HTERT RPE-1 (cell line): ENCODE measurements at regions not wholly inside any gene's neighbourhood (a gene's known extent, or its start where the extent isn't known, plus 50 kb on each side); places are given as distances from the start of the nearest gene placed in this dataset.

Source experiments
- in situ Hi-C: fragments of 300-500 bp; cut with MboI; formaldehyde crosslinking; loops from 4 replicates; pipeline ENCODE4 v1.14.3; 2020; ENCODE audit warnings: low sequenced_read_pairs

GRCh38 chr2:176704282-176704858 lies 435.1 kb downstream of the MTX2 start:
- in situ Hi-C loops: no loop called here

DNA sequence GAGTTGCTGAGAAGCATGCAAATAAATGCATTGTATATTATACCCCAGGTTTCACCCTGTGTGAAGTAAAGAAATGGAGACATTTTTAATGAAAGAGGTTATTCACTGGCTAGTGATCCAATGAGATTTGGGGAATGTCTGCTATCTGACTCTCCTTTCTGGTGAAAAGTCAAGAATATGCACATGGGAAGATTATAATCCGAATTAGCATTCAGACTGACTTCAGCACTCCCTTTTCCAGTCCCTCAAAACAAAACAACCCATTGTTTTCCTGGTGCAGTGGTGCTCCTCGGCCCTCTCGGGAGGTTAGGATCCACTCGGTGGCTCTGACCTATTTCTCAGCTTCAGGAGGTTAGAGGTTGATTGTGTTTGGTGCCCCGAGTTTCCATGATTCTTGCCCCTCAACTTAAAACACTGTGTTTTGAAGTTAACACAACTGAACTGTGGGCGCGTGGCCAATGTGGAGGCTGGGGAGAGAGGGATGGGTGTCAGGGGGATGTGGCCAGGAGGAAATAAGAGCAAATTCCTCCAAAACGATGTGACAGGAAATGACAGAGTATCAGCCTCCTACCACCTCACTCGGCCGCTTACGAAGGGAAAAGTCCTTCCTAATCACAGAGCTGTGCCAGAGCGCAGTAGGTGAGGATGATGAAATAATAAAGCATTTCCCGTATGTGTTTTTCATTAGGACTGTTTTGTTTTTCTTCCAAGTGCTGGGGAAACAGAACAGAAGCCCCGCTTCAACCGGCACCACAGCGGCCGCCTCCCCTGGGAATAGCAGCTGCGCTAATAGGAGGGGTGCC lies 440.1 kb downstream of the MTX2 start:
- in situ Hi-C loops: no loop called here

DNA sequence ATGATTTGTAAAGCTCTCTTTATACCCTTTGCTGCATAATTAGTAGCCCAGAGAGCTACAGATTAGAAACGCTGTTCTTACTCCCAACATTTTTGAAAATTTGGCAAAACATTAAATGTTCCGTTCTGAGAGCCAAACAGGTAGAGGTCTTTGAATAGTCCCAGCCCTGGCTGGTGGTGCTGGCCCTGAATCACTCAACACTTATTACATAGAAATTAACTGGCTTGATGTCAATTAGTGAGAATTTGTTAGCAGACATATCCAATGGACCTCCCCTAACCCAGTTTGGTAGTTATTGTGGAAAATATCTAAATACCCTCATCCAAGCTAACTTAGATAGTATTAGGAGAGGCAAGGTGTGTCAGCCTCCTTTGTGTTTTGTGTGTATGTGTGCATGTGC lies 440.7 kb downstream of the MTX2 start:
- in situ Hi-C loops: no loop called here

DNA sequence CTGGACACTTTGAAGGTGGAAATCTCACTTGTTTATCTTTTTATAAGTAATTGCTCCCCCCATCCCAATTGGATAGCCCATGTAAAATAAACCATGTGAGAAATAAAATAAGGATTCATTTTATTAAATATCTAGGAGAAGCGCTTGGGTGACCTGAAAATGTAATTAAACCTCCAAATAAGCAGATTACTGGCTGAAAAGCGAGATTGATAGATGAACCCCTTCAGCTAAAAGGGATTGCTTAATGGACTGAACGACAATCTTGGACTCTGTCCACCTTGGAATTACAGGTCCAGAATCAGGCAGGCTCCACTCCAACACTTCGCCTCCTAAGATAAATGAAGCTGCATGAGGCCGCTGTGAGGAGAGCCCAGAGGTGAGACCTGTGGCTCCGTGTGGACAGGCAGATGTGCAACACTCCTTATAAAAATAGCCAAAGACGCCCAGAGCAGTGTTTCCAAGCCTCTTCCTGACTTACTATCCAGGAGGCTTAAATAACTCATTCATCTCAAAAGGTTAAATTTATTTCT lies 441.5 kb downstream of the MTX2 start:
- in situ Hi-C loops: no loop called here

GRCh38 chr2:176725873-176726645 lies 456.8 kb downstream of the MTX2 start:
- in situ Hi-C loops: no loop called here

- in situ Hi-C loops: no loop called here
Measured at GRCh38 chr2:176727696-176728095, 458.5 kb downstream of the MTX2 start.

- in situ Hi-C loops: no loop called here
Measured at GRCh38 chr2:176729706-176730569, 460.7 kb downstream of the MTX2 start.

GRCh38 chr2:176732780-176733179 lies 463.5 kb downstream of the MTX2 start:
- in situ Hi-C loops: no loop called here

DNA sequence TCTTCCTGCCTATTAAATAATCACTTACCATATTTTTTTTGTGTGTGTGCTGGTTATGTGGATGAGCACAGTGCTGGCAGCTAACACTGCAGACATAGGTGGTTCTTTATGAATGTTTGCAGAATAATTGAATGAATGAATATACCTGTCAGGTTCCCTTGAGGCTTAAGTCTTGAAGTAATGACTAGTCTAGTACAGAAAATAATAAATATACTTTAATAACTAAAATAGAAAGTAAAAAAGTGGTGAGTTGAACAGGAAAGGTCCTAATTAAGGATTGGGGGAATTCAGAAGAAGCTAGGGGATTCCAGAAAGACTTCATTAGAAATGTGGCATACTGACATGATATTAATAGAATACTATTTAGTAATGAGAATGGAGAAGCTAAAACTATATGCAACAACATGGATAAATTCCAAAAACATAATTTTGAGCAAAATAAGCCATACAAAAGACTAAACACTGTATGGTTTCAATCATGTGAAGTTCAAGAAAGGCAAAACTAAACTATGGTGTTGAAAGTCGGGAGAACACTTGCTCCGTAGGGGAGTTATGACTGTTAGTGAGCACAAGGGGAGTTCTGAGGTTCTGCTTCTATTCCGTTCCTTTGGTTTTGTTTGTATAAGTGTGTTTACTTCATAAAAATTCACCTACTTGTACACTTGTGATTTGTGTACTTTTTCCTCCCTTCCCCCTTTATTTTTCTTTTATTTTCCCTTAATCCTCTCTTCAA lies 464.6 kb downstream of the MTX2 start:
- in situ Hi-C loops: no loop called here

- in situ Hi-C loops: no loop called here
Measured at GRCh38 chr2:176734868-176735267, 465.6 kb downstream of the MTX2 start.

DNA sequence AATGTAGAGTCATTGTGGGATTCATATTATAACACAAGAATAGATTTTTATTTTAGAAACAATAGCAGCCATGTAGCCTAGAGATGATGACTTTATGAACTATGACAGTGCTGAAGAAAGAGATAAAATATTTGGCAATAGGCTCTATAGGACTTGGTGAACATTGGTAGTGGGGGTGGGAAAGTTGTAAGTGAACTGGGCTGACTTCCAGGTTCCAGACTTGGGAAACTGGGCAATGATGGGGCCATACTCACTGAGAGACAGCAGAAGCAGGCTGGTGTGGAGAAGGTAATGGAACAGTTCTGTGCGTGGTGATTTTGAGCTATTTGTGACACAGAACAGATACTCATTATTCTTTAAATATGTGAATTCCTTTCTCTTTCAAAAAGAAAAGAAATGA lies 470.3 kb upstream of the HNRNPA3 start:
- in situ Hi-C loops: no loop called here

DNA sequence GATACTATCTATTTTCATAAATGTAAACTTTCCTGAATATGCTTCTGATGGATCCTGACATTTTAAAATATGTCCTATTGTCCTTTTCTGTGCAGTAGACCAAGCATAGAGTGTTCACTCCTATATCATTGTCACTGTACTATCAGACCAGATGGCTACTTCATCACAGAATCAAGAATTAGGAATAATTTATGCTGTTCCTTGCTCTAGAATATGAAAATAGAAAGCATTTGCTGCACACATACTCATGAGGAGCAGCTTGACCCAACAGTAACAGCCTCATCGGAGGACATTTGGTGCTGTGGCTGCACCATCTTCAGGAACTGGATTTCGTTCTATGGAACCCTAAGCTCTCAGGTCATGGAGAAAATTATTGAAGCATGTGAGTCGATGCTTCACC lies 468.9 kb upstream of the HNRNPA3 start:
- in situ Hi-C loops: no loop called here

- in situ Hi-C loops: no loop called here
Measured at GRCh38 chr2:176744146-176744545, 468.4 kb upstream of the HNRNPA3 start.

DNA sequence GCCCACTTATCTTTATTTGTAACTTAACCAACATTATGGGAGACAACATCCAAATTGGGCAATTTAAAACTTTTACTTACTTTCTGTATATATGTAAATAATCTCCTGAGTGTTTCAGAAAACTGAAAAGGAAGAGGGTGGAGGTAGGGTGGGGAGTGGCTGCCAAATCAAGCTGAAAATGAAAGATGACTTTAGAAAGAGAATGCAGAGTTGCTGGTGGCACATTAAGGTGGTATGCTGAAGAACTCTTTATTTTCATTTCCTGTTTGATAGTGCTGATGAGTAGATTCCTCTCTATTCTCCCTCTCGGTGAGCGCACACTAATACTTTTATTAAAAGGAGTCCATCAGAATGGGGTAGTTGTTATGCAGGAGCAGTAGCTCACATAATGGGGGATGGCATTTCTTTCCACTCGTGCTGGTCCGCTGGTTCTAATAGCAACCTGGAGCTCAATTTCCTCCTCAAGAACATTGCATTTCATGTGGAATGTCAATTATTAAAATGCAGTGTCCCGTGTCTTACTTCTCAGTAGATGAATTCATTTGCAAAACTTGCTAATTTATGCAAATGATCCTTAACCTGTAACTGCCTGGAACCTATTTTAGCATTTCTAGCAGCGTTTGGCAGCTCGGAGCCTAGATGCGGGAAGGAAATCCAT lies 466.9 kb upstream of the HNRNPA3 start:
- in situ Hi-C loops: no loop called here

DNA sequence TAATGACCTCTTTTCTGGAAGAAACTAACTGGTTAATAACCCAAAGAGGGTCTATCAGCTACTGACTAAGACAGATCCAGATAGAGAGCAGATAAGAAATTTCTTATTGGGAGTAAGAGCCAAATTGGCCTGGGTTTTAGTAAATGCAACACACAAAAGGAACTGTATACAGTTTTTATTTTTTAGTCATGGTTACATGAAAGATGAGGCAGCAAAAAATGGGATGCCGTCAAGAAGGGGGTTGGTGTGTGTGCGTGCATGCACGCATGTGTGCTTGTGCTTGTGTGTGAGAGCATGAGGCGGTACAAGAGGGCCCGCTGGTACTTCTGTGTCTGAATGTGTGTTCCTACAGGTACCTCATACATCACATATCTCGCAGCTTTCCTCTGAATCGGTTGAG lies 466.2 kb upstream of the HNRNPA3 start:
- in situ Hi-C loops: no loop called here

DNA sequence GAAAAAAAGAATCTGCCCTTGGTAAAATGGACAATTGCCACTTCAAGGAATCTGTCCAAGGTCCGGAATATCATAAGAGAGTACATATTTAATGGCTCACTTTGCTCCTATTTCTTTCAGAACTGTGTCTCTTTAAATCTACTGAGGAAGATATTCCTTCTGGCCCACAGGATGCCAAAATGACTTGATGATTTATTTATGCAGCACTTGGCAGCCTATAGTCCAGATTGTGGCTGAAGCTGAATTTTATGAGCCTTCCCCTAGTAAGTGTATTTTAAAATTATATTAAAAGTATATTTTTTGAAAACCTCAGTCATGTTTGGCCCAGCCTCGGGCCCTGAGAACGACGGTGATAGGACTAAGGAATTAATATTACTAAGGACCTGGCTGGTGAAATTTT lies 465.1 kb upstream of the HNRNPA3 start:
- in situ Hi-C loops: no loop called here

- in situ Hi-C loops: no loop called here
Measured at GRCh38 chr2:176747928-176748327, 464.7 kb upstream of the HNRNPA3 start.

- in situ Hi-C loops: no loop called here
Measured at GRCh38 chr2:176748662-176749061, 463.9 kb upstream of the HNRNPA3 start.
